HepG2 (cell line): ENCODE measurements at regions not wholly inside any gene's neighbourhood (a gene's known extent, or its start where the extent isn't known, plus 50 kb on each side); places are given as distances from the start of the nearest gene placed in this dataset.

ENCODE experiments used
- ATAC-seq: fragments of 200-7000 bp; cut with Tn5 transposase; 3 replicates; pipeline ENCODE4 v1.9.1; 2020; ENCODE audit warnings: mild to moderate bottlenecking, moderate library complexity
- BruUV-seq: library from RNA; stranded (reverse); fragments of 400-500 nt; replicated peaks from 2 replicates; lab custom pipeline; 2021; lab: Mats Ljungman, UMichigan
- CTCF ChIA-PET: fragments of 300-600 bp; formaldehyde crosslinking; extraction: SDS; loops from one replicate; lab custom pipeline; 2021; ENCODE audit warnings: low total read pairs, inconsistent platforms, low intra/inter-chr PET ratio; lab: Yijun Ruan, JAX
- POLR2A ChIA-PET: fragments of 350-600 bp; sonication (Branson Sonifier 250); formaldehyde crosslinking; loops from one replicate; lab custom pipeline; 2020; ENCODE audit warnings: antibody characterized with exemption, inconsistent platforms; lab: Yijun Ruan, JAX
- DNase-seq: peaks from one replicate; pipeline ENCODE4 v3.0.0-alpha.2; 2015; ENCODE audit warnings: low spot score
- FAIRE-seq: peaks from 3 replicates; lab custom pipeline; 2011; peaks lifted over from hg19 to GRCh38; lab: Jason Lieb, UNC
- H2AFZ ChIP-seq: one replicate; pipeline ENCODE4 v1.6.1; 2011; ENCODE audit warnings: low read length, inconsistent platforms
- H3K27ac ChIP-seq: fragments of 300-600 bp; 3 replicates; pipeline ENCODE4 v1.8.0; 2011; ENCODE audit warnings: mixed run types, mild to moderate bottlenecking, mixed read lengths, low read length, inconsistent platforms; ENCODE audit not compliant: insufficient read depth; ENCODE audit errors: extremely low read length
- H3K27me3 ChIP-seq, 2 experiments: fragments of 200-600 bp in 1 of 2; 2 replicates in 1 of 2; 3 replicates in 1 of 2; pipeline versions ENCODE4 v1.6.0 to v1.8.0; 2011; ENCODE audit warnings: low read length in 2 of 2, mild to moderate bottlenecking in 2 of 2, moderate library complexity in 2 of 2, inconsistent platforms in 1 of 2; ENCODE audit not compliant: insufficient read depth in 2 of 2, control insufficient read depth in 1 of 2
- H3K36me3 ChIP-seq, 2 experiments: fragments of 200-600 bp in 1 of 2; replicated peaks in 1 of 2; 2 replicates in 1 of 2; 3 replicates in 1 of 2; pipeline versions ENCODE4 v1.5.1 to v1.8.0; 2011; ENCODE audit warnings: low read length in 2 of 2, inconsistent platforms in 1 of 2; ENCODE audit not compliant: insufficient read depth in 2 of 2, control insufficient read depth in 1 of 2
- H3K4me1 ChIP-seq: 2 replicates; pipeline ENCODE4 v1.5.1; 2012; ENCODE audit warnings: low read length, inconsistent platforms; ENCODE audit not compliant: insufficient read depth
- H3K4me2 ChIP-seq: 2 replicates; pipeline ENCODE4 v1.6.0; 2011; ENCODE audit warnings: low read depth, low read length, inconsistent platforms
- H3K4me3 ChIP-seq, 3 experiments: fragments of 200-600 bp in 1 of 3; sonication (generic), shearing (Covaris generic) in 1 of 3; replicated peaks in 1 of 3; 2 replicates each; pipeline ENCODE4 v1.5.1; 2011 to 2016; ENCODE audit warnings: low read length in 3 of 3, inconsistent platforms in 2 of 3, low read depth in 2 of 3, mild to moderate bottlenecking in 2 of 3, control low read depth in 1 of 3, mixed read lengths in 1 of 3; ENCODE audit not compliant: insufficient read depth in 1 of 3
- H3K79me2 ChIP-seq: one replicate; pipeline ENCODE4 v1.6.1; 2011; ENCODE audit warnings: low read length, inconsistent platforms; ENCODE audit not compliant: insufficient read depth
- H3K9ac ChIP-seq: 2 replicates; pipeline ENCODE4 v1.6.0; 2011; ENCODE audit warnings: mild to moderate bottlenecking, low read depth, low read length, inconsistent platforms; ENCODE audit not compliant: insufficient read depth
- H3K9me3 ChIP-seq: 2 replicates; pipeline ENCODE4 v1.5.1; 2012; ENCODE audit warnings: mild to moderate bottlenecking, low read length
- H4K20me1 ChIP-seq: 2 replicates; pipeline ENCODE4 v1.6.0; 2011; ENCODE audit warnings: inconsistent platforms, mild to moderate bottlenecking, low read length, moderate library complexity; ENCODE audit not compliant: insufficient read depth
- PHB2 ChIP-seq: fragments of 450-650 bp; IDR thresholded peaks from 2 replicates; pipeline ENCODE4 v1.6.1; 2018; ENCODE audit not compliant: partially characterized antibody
- PITX1 ChIP-seq: sonication (generic); formaldehyde crosslinking; IDR thresholded peaks from 2 replicates; pipeline ENCODE4 v1.5.1; 2020; ENCODE audit warnings: mild to moderate bottlenecking, missing genetic modification reagents
- RAD51 ChIP-seq: fragments of 450-650 bp; IDR thresholded peaks from 2 replicates; pipeline ENCODE4 v1.6.1; 2016; ENCODE audit warnings: borderline replicate concordance
- SRSF9 ChIP-seq: fragments of 200-400 bp; formaldehyde crosslinking; IDR thresholded peaks from 2 replicates; pipeline ENCODE4 v1.6.1; 2018; ENCODE audit warnings: borderline replicate concordance, mild to moderate bottlenecking, low read depth, low read length; ENCODE audit not compliant: insufficient read depth, poor library complexity, severe bottlenecking
- TSC22D2 ChIP-seq: sonication (generic); formaldehyde crosslinking; IDR thresholded peaks from 2 replicates; pipeline ENCODE4 v1.5.1; 2020; ENCODE audit warnings: missing genetic modification reagents, mild to moderate bottlenecking, borderline replicate concordance
- ZNF598 ChIP-seq: sonication (generic); formaldehyde crosslinking; IDR thresholded peaks from 2 replicates; pipeline ENCODE4 v1.5.1; 2020; ENCODE audit warnings: mild to moderate bottlenecking, missing genetic modification reagents, borderline replicate concordance
- WGBS: methylation state at CpG from one replicate; pipeline ENCODE4 v1.1.6; 2017; ENCODE audit warnings: low lambda C conversion rate; 5-methylcytosine and 5-hydroxymethylcytosine counted together
- in situ Hi-C: cut with HindIII; loops from 2 replicates; pipeline ENCODE4 v1.10.0; 2017; ENCODE audit warnings: low pct_unique_long_range_greater_than_20kb; ENCODE audit not compliant: extremely low pct_ligation_motif_present
- intact Hi-C: fragments of 100-400 bp; cut with micrococcal nuclease; formaldehyde crosslinking; loops from one replicate; pipeline ENCODE4 v1.10.0; 2022; ENCODE audit not compliant: unreplicated experiment
- TF ChIP-seq, protein P1 (sequence below): sonication (generic); formaldehyde crosslinking; IDR thresholded peaks from 2 replicates; pipeline ENCODE4 v1.4.0; 2020; ENCODE audit warnings: low read depth, mild to moderate bottlenecking, missing genetic modification reagents
- TF ChIP-seq, protein P2 (sequence below): sonication (generic); formaldehyde crosslinking; conservative IDR thresholded peaks from 2 replicates; pipeline ENCODE4 v1.4.0; 2020; ENCODE audit warnings: mild to moderate bottlenecking, missing genetic modification reagents, moderate library complexity

DNA sequence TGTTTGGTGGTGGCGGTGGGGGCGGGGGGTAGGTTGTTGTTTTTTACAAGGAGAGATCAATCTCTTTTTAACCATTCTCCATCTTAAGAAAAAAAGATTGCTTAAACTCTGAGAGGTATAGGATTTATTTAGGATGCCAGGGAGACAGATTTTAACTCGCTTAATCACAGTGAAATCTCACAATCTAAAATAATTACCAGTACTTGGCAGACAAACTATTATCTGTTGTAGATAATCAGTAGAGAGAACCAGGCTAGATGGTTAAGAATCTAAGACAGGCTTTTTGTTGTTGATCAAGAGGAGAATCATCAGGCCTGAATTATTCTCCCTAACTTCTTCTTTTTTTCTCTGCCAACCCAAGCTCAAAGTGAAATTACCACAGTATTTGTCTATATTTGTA is 470.2 kb upstream of the ADAMTS9 start (continued):
- TF ChIP-seq PHB2 = no peak
- TF ChIP-seq, all 625 proteins: peak for 0

DNA sequence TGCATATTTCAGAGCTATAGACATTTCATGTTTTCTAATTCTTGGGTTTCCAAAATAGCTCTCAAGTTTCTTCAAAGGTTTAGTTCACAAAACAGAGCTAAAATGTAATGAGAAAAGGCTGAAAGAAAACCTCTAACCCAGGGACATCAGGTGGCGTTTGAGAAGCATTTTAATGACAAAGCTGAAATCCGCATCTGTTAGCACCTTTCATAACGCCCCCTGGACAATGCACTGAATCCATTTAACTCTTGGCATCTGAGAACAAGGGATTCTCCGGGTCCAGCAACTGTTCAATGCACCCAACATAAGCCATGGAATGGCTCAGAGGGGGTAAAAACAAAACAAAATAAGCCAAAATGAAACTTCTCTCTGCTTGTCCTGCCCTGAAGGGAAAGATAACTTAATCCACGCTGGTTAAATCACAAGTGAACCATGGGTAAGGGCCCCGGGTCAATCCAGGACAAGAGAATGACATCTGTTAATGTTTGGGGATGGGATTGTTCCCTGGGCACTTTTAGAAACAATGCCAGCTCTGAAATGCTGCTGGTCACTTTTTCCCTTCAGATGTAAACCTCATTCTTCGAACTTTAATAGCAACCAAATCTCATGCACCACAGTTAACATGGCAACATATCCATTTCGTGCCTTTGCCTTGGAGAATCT is 466.2 kb upstream of the ADAMTS9 start:
- H3K27ac ChIP-seq = no peak overlapping the region
- H3K9ac ChIP-seq = no peak overlapping the region
- FAIRE-seq (no peak), DNase-seq (no peak), ATAC-seq (no peak)
- no peaks in the 10 kb centered on the region for H3K79me2 ChIP-seq
- H3K4me1 ChIP-seq = no peaks in the 10 kb centered on the region
- TF ChIP-seq ZNF598 (CRISPR knock-in tag) (no peak), TSC22D2 (no peak), PITX1 (CRISPR knock-in tag) (no peak), SRSF9 (no peak), RAD51 (no peak)
- TF ChIP-seq, protein P1, sequence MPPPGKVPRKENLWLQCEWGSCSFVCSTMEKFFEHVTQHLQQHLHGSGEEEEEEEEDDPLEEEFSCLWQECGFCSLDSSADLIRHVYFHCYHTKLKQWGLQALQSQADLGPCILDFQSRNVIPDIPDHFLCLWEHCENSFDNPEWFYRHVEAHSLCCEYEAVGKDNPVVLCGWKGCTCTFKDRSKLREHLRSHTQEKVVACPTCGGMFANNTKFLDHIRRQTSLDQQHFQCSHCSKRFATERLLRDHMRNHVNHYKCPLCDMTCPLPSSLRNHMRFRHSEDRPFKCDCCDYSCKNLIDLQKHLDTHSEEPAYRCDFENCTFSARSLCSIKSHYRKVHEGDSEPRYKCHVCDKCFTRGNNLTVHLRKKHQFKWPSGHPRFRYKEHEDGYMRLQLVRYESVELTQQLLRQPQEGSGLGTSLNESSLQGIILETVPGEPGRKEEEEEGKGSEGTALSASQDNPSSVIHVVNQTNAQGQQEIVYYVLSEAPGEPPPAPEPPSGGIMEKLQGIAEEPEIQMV (CRISPR knock-in tag) = no peak
- TF ChIP-seq, protein P2, sequence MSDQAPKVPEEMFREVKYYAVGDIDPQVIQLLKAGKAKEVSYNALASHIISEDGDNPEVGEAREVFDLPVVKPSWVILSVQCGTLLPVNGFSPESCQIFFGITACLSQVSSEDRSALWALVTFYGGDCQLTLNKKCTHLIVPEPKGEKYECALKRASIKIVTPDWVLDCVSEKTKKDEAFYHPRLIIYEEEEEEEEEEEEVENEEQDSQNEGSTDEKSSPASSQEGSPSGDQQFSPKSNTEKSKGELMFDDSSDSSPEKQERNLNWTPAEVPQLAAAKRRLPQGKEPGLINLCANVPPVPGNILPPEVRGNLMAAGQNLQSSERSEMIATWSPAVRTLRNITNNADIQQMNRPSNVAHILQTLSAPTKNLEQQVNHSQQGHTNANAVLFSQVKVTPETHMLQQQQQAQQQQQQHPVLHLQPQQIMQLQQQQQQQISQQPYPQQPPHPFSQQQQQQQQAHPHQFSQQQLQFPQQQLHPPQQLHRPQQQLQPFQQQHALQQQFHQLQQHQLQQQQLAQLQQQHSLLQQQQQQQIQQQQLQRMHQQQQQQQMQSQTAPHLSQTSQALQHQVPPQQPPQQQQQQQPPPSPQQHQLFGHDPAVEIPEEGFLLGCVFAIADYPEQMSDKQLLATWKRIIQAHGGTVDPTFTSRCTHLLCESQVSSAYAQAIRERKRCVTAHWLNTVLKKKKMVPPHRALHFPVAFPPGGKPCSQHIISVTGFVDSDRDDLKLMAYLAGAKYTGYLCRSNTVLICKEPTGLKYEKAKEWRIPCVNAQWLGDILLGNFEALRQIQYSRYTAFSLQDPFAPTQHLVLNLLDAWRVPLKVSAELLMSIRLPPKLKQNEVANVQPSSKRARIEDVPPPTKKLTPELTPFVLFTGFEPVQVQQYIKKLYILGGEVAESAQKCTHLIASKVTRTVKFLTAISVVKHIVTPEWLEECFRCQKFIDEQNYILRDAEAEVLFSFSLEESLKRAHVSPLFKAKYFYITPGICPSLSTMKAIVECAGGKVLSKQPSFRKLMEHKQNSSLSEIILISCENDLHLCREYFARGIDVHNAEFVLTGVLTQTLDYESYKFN = no peak
- POLR2A ChIA-PET = no interaction called here
- no peaks in the 10 kb centered on the region for H3K9me3 ChIP-seq
- H4K20me1 ChIP-seq = no peaks in the 10 kb centered on the region
- H2AFZ ChIP-seq = no peak overlapping the region
- H3K4me3 ChIP-seq = no peak overlapping the region
- WGBS = 7% methylated on average over 8 of the region's 8 CpGs
- no peak overlapping the region for H3K4me2 ChIP-seq
- BruUV-seq = no TSS peak
- in situ Hi-C loops (no loop called here), intact Hi-C loops (no loop called here)
- CTCF ChIA-PET = no interaction called here
- H3K27me3 ChIP-seq = no peaks in the 10 kb centered on the region
- H3K36me3 ChIP-seq = no peaks in the 10 kb centered on the region
